ENCODE measurements at regions not wholly inside any gene's neighbourhood (a gene's known extent, or its start where the extent isn't known, plus 50 kb on each side); places are given as distances from the start of the nearest gene placed in this dataset.

DNA sequence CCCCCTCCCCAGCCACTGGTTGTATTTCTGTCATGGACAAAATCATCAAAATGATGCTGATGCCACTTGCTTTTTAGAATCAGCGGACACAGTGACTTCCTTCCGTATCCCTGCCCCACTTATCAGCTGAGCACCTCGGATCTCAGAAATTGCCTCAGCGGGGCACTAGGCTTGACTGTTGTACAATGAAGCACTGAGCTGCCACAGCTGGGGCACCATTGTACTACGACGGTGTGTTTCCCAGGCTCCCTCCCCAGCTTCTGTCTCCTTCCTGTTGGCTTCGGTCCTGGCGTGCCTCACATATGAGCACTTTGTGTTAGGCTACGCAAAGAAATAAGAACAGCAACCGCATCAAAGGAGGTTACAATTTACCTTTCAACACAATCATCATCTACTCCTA lies 82.4 kb downstream of the F11 start:
- TF ChIP-seq, protein P1, sequence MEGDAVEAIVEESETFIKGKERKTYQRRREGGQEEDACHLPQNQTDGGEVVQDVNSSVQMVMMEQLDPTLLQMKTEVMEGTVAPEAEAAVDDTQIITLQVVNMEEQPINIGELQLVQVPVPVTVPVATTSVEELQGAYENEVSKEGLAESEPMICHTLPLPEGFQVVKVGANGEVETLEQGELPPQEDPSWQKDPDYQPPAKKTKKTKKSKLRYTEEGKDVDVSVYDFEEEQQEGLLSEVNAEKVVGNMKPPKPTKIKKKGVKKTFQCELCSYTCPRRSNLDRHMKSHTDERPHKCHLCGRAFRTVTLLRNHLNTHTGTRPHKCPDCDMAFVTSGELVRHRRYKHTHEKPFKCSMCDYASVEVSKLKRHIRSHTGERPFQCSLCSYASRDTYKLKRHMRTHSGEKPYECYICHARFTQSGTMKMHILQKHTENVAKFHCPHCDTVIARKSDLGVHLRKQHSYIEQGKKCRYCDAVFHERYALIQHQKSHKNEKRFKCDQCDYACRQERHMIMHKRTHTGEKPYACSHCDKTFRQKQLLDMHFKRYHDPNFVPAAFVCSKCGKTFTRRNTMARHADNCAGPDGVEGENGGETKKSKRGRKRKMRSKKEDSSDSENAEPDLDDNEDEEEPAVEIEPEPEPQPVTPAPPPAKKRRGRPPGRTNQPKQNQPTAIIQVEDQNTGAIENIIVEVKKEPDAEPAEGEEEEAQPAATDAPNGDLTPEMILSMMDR (conservative IDR thresholded peaks at IDR 0.05; ENCODE audit: low read depth in 2 of 2) = no peak
- TF ChIP-seq EZH2 (IDR thresholded peaks at IDR 0.05; ENCODE audit: low read depth, unreplicated experiment) (no peak), JUNB (IDR thresholded peaks at IDR 0.05; ENCODE audit: unreplicated experiment) (no peak), POLR2AphosphoS5 (IDR thresholded peaks at IDR 0.05; ENCODE audit: low read depth) (no peak), STAT1 (IDR thresholded peaks at IDR 0.05; ENCODE audit: unreplicated experiment) (no peak), ZNF114 (CRISPR knock-in tag; IDR thresholded peaks at IDR 0.05) (no peak), EZH2phosphoT487 (IDR thresholded peaks at IDR 0.05; ENCODE audit: unreplicated experiment) (no peak), CREB1 (CRISPR knock-in tag; IDR thresholded peaks at IDR 0.05; ENCODE audit: low read depth) (no peak), NANOG (IDR thresholded peaks at IDR 0.05; ENCODE audit: borderline replicate concordance) (no peak)
- TF ChIP-seq, protein P2, sequence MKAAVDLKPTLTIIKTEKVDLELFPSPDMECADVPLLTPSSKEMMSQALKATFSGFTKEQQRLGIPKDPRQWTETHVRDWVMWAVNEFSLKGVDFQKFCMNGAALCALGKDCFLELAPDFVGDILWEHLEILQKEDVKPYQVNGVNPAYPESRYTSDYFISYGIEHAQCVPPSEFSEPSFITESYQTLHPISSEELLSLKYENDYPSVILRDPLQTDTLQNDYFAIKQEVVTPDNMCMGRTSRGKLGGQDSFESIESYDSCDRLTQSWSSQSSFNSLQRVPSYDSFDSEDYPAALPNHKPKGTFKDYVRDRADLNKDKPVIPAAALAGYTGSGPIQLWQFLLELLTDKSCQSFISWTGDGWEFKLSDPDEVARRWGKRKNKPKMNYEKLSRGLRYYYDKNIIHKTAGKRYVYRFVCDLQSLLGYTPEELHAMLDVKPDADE (IDR thresholded peaks at IDR 0.05) = no peak
- TF ChIP-seq, protein P3, sequence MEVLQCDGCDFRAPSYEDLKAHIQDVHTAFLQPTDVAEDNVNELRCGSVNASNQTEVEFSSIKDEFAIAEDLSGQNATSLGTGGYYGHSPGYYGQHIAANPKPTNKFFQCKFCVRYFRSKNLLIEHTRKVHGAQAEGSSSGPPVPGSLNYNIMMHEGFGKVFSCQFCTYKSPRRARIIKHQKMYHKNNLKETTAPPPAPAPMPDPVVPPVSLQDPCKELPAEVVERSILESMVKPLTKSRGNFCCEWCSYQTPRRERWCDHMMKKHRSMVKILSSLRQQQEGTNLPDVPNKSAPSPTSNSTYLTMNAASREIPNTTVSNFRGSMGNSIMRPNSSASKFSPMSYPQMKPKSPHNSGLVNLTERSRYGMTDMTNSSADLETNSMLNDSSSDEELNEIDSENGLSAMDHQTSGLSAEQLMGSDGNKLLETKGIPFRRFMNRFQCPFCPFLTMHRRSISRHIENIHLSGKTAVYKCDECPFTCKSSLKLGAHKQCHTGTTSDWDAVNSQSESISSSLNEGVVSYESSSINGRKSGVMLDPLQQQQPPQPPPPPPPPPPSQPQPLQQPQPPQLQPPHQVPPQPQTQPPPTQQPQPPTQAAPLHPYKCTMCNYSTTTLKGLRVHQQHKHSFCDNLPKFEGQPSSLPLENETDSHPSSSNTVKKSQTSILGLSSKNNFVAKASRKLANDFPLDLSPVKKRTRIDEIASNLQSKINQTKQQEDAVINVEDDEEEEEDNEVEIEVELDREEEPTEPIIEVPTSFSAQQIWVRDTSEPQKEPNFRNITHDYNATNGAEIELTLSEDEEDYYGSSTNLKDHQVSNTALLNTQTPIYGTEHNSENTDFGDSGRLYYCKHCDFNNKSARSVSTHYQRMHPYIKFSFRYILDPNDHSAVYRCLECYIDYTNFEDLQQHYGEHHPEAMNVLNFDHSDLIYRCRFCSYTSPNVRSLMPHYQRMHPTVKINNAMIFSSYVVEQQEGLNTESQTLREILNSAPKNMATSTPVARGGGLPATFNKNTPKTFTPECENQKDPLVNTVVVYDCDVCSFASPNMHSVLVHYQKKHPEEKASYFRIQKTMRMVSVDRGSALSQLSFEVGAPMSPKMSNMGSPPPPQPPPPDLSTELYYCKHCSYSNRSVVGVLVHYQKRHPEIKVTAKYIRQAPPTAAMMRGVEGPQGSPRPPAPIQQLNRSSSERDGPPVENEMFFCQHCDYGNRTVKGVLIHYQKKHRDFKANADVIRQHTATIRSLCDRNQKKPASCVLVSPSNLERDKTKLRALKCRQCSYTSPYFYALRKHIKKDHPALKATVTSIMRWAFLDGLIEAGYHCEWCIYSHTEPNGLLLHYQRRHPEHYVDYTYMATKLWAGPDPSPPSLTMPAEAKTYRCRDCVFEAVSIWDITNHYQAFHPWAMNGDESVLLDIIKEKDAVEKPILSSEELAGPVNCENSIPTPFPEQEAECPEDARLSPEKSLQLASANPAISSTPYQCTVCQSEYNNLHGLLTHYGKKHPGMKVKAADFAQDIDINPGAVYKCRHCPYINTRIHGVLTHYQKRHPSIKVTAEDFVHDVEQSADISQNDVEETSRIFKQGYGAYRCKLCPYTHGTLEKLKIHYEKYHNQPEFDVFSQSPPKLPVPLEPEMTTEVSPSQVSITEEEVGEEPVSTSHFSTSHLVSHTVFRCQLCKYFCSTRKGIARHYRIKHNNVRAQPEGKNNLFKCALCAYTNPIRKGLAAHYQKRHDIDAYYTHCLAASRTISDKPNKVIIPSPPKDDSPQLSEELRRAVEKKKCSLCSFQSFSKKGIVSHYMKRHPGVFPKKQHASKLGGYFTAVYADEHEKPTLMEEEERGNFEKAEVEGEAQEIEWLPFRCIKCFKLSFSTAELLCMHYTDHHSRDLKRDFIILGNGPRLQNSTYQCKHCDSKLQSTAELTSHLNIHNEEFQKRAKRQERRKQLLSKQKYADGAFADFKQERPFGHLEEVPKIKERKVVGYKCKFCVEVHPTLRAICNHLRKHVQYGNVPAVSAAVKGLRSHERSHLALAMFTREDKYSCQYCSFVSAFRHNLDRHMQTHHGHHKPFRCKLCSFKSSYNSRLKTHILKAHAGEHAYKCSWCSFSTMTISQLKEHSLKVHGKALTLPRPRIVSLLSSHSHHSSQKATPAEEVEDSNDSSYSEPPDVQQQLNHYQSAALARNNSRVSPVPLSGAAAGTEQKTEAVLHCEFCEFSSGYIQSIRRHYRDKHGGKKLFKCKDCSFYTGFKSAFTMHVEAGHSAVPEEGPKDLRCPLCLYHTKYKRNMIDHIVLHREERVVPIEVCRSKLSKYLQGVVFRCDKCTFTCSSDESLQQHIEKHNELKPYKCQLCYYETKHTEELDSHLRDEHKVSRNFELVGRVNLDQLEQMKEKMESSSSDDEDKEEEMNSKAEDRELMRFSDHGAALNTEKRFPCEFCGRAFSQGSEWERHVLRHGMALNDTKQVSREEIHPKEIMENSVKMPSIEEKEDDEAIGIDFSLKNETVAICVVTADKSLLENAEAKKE (CRISPR knock-in tag; IDR thresholded peaks at IDR 0.05) = no peak

Measured in GM23338 (cell line).